ENCODE measurements at regions not wholly inside any gene's neighbourhood (a gene's known extent, or its start where the extent isn't known, plus 50 kb on each side); places are given as distances from the start of the nearest gene placed in this dataset.
A peak's percentile ranks its signal among the peaks of the same experiment; 100 is the strongest.

DNA sequence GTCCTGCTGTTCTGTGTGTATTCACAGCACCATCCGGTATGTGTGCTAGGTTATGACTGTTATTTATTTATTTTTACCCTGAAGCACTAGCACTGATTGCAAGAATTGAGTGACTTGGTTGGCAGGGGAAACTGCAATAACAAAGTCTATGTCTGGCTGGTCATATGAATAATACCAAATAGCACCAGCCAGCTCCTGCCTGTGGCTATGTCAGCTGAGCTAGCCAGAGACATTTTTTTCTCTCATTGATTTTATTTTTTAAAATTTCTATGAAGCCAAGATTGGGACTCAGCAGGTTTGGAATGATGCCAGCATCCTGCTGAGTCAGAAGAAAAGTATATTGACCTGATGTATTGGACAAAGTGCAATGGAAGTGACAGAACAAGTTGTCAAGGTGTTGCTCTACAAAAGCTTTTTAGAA lies 188.5 kb upstream of the CDH2 start:
- TF ChIP-seq, protein P1, sequence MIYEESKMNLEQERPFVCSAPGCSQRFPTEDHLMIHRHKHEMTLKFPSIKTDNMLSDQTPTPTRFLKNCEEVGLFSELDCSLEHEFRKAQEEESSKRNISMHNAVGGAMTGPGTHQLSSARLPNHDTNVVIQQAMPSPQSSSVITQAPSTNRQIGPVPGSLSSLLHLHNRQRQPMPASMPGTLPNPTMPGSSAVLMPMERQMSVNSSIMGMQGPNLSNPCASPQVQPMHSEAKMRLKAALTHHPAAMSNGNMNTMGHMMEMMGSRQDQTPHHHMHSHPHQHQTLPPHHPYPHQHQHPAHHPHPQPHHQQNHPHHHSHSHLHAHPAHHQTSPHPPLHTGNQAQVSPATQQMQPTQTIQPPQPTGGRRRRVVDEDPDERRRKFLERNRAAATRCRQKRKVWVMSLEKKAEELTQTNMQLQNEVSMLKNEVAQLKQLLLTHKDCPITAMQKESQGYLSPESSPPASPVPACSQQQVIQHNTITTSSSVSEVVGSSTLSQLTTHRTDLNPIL (CRISPR knock-in tag; IDR thresholded peaks at IDR 0.05; ENCODE audit: low read depth) = no peak
- TF ChIP-seq, protein P2, sequence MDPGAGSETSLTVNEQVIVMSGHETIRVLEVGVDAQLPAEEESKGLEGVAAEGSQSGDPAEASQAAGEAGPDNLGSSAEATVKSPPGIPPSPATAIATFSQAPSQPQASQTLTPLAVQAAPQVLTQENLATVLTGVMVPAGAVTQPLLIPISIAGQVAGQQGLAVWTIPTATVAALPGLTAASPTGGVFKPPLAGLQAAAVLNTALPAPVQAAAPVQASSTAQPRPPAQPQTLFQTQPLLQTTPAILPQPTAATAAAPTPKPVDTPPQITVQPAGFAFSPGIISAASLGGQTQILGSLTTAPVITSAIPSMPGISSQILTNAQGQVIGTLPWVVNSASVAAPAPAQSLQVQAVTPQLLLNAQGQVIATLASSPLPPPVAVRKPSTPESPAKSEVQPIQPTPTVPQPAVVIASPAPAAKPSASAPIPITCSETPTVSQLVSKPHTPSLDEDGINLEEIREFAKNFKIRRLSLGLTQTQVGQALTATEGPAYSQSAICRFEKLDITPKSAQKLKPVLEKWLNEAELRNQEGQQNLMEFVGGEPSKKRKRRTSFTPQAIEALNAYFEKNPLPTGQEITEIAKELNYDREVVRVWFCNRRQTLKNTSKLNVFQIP (CRISPR knock-in tag; IDR thresholded peaks at IDR 0.05; ENCODE audit: borderline replicate concordance, low read depth) = no peak
- ATAC-seq = peak; percentile 78

DNA sequence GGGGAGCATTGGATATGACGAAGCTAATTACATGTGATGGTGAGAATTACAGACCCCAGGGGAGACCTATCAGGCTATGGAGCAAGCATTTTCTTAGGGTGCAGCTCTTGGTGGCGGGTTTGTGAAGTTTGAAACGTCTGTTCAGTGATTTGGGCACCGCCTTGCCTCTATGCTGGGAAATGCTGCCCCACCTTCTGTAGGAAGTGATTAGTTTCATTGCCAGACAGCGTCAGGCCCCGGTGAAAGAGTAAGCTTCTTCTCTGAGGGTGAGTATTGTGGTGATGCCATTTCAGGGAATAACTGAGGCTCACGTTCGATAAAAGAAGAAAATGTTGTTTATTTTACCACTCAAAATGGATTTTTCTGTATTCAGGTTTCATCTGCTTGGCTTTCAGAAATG lies 186.2 kb upstream of the CDH2 start:
- no peak for ATAC-seq
- TF ChIP-seq SNAI2 (CRISPR knock-in tag; IDR thresholded peaks at IDR 0.05) (no peak), BACH2 (CRISPR knock-in tag; IDR thresholded peaks at IDR 0.05; ENCODE audit: borderline replicate concordance) (no peak), OSR1 (CRISPR knock-in tag; IDR thresholded peaks at IDR 0.05) (no peak), TOX (CRISPR knock-in tag; IDR thresholded peaks at IDR 0.05; ENCODE audit: borderline replicate concordance) (no peak), ZNF70 (CRISPR knock-in tag; IDR thresholded peaks at IDR 0.05) (no peak), RARB (CRISPR knock-in tag; IDR thresholded peaks at IDR 0.05) (no peak), GLIS3 (CRISPR knock-in tag; IDR thresholded peaks at IDR 0.05) (no peak), PPARA (CRISPR knock-in tag; IDR thresholded peaks at IDR 0.05; ENCODE audit: borderline replicate concordance) (no peak), CSDC2 (CRISPR knock-in tag; IDR thresholded peaks at IDR 0.05) (no peak), ZNF565 (CRISPR knock-in tag; conservative IDR thresholded peaks at IDR 0.05; ENCODE audit: low read depth) (no peak), ZFP3 (CRISPR knock-in tag; IDR thresholded peaks at IDR 0.05) (no peak), ZC3H10 (CRISPR knock-in tag; IDR thresholded peaks at IDR 0.05) (no peak), ZFP30 (CRISPR knock-in tag; IDR thresholded peaks at IDR 0.05) (no peak), TCF4 (CRISPR knock-in tag; IDR thresholded peaks at IDR 0.05; ENCODE audit: borderline replicate concordance) (no peak), ESRRG (CRISPR knock-in tag; IDR thresholded peaks at IDR 0.05) (no peak), ARNTL (CRISPR knock-in tag; IDR thresholded peaks at IDR 0.05; ENCODE audit: borderline replicate concordance, low read depth) (no peak)
- TF ChIP-seq, protein P2 (CRISPR knock-in tag; IDR thresholded peaks at IDR 0.05; ENCODE audit: borderline replicate concordance, low read depth) = no peak
- TF ChIP-seq, protein P1 (CRISPR knock-in tag; IDR thresholded peaks at IDR 0.05; ENCODE audit: low read depth) = no peak
- TF ChIP-seq, protein P3, sequence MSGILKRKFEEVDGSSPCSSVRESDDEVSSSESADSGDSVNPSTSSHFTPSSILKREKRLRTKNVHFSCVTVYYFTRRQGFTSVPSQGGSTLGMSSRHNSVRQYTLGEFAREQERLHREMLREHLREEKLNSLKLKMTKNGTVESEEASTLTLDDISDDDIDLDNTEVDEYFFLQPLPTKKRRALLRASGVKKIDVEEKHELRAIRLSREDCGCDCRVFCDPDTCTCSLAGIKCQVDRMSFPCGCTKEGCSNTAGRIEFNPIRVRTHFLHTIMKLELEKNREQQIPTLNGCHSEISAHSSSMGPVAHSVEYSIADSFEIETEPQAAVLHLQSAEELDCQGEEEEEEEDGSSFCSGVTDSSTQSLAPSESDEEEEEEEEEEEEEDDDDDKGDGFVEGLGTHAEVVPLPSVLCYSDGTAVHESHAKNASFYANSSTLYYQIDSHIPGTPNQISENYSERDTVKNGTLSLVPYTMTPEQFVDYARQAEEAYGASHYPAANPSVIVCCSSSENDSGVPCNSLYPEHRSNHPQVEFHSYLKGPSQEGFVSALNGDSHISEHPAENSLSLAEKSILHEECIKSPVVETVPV (CRISPR knock-in tag; IDR thresholded peaks at IDR 0.05) = no peak
- TF ChIP-seq, protein P4, sequence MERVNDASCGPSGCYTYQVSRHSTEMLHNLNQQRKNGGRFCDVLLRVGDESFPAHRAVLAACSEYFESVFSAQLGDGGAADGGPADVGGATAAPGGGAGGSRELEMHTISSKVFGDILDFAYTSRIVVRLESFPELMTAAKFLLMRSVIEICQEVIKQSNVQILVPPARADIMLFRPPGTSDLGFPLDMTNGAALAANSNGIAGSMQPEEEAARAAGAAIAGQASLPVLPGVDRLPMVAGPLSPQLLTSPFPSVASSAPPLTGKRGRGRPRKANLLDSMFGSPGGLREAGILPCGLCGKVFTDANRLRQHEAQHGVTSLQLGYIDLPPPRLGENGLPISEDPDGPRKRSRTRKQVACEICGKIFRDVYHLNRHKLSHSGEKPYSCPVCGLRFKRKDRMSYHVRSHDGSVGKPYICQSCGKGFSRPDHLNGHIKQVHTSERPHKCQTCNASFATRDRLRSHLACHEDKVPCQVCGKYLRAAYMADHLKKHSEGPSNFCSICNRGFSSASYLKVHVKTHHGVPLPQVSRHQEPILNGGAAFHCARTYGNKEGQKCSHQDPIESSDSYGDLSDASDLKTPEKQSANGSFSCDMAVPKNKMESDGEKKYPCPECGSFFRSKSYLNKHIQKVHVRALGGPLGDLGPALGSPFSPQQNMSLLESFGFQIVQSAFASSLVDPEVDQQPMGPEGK (CRISPR knock-in tag; IDR thresholded peaks at IDR 0.05; ENCODE audit: borderline replicate concordance) = no peak

DNA sequence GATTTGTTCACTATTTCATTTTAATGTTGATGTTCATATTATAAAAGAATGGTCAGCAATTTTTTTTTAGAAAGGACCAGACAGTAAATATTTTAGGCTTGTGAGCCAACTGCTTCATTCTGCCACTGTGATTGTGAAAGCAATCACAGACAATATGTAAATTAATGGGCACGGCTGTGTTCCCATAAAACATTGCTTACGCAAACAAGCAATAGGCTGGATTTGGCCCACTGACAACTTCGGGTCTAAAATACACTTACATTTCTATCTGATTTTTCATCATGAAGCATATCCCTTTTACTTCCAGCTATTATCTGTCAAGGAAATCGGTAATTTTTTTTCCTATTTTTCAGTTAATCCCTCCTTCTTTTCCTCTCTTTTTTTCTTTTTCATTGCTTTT lies 182.2 kb upstream of the CDH2 start:
- no peak for ATAC-seq
- TF ChIP-seq BACH2 (CRISPR knock-in tag; IDR thresholded peaks at IDR 0.05; ENCODE audit: borderline replicate concordance) (no peak), ZNF70 (CRISPR knock-in tag; IDR thresholded peaks at IDR 0.05) (no peak), ARNTL (CRISPR knock-in tag; IDR thresholded peaks at IDR 0.05; ENCODE audit: borderline replicate concordance, low read depth) (no peak), OSR1 (CRISPR knock-in tag; IDR thresholded peaks at IDR 0.05) (no peak), ISL1 (CRISPR knock-in tag; IDR thresholded peaks at IDR 0.05) (no peak), ZFP3 (CRISPR knock-in tag; IDR thresholded peaks at IDR 0.05) (no peak), SNAI2 (CRISPR knock-in tag; IDR thresholded peaks at IDR 0.05) (no peak)
- TF ChIP-seq, protein P5, sequence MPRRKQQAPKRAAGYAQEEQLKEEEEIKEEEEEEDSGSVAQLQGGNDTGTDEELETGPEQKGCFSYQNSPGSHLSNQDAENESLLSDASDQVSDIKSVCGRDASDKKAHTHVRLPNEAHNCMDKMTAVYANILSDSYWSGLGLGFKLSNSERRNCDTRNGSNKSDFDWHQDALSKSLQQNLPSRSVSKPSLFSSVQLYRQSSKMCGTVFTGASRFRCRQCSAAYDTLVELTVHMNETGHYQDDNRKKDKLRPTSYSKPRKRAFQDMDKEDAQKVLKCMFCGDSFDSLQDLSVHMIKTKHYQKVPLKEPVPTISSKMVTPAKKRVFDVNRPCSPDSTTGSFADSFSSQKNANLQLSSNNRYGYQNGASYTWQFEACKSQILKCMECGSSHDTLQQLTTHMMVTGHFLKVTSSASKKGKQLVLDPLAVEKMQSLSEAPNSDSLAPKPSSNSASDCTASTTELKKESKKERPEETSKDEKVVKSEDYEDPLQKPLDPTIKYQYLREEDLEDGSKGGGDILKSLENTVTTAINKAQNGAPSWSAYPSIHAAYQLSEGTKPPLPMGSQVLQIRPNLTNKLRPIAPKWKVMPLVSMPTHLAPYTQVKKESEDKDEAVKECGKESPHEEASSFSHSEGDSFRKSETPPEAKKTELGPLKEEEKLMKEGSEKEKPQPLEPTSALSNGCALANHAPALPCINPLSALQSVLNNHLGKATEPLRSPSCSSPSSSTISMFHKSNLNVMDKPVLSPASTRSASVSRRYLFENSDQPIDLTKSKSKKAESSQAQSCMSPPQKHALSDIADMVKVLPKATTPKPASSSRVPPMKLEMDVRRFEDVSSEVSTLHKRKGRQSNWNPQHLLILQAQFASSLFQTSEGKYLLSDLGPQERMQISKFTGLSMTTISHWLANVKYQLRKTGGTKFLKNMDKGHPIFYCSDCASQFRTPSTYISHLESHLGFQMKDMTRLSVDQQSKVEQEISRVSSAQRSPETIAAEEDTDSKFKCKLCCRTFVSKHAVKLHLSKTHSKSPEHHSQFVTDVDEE (CRISPR knock-in tag; IDR thresholded peaks at IDR 0.05) = no peak
- TF ChIP-seq, protein P1 (CRISPR knock-in tag; IDR thresholded peaks at IDR 0.05; ENCODE audit: low read depth) = no peak

All from SK-N-SH treated with all-trans-retinoic acid at 6 μM for 48 hours (cell line).